ENCODE measurements at regions not wholly inside any gene's neighbourhood (a gene's known extent, or its start where the extent isn't known, plus 50 kb on each side); places are given as distances from the start of the nearest gene placed in this dataset.

DNA sequence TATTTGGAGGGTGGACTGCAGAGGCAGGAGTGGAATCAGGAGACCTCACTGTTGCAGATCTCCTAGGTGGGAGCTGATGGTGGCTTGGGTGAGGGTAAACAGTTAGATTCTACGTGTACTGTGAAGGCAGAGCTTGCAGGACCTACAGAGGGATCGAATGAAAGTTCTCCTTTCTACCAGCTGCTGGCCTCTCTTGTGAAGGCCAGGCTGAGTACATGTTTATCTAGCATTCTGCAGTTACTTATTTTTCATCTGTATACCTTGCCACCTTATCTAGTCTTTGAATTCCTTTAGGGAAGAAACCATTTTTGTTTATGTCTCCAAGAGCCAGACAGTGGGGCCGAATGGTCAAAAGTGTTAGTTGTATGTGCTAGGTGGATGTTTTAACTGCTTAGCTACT, 57.6 kb downstream of the PTTG1 start:
- H3K36me3 Mint-ChIP-seq (ENCODE audit: unreplicated experiment) = no peaks in the 10 kb centered on the region
- no peak overlapping the region for H3K4me3 Mint-ChIP-seq (ENCODE audit: unreplicated experiment)
- H3K9me3 Mint-ChIP-seq (ENCODE audit: unreplicated experiment) = peaks cover 2% of the 10 kb centered on the region
- TF ChIP-seq, protein P1, sequence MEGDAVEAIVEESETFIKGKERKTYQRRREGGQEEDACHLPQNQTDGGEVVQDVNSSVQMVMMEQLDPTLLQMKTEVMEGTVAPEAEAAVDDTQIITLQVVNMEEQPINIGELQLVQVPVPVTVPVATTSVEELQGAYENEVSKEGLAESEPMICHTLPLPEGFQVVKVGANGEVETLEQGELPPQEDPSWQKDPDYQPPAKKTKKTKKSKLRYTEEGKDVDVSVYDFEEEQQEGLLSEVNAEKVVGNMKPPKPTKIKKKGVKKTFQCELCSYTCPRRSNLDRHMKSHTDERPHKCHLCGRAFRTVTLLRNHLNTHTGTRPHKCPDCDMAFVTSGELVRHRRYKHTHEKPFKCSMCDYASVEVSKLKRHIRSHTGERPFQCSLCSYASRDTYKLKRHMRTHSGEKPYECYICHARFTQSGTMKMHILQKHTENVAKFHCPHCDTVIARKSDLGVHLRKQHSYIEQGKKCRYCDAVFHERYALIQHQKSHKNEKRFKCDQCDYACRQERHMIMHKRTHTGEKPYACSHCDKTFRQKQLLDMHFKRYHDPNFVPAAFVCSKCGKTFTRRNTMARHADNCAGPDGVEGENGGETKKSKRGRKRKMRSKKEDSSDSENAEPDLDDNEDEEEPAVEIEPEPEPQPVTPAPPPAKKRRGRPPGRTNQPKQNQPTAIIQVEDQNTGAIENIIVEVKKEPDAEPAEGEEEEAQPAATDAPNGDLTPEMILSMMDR (IDR thresholded peaks at IDR 0.05; ENCODE audit: partially characterized antibody, unreplicated experiment) = no peak
- no peak overlapping the region for H3K27ac Mint-ChIP-seq (ENCODE audit: unreplicated experiment)
- no peak for DNase-seq
- H3K4me1 Mint-ChIP-seq (ENCODE audit: low read depth, unreplicated experiment) = no peaks in the 10 kb centered on the region
- peaks cover 2% of the 10 kb centered on the region for H3K27me3 Mint-ChIP-seq (ENCODE audit: unreplicated experiment)

DNA sequence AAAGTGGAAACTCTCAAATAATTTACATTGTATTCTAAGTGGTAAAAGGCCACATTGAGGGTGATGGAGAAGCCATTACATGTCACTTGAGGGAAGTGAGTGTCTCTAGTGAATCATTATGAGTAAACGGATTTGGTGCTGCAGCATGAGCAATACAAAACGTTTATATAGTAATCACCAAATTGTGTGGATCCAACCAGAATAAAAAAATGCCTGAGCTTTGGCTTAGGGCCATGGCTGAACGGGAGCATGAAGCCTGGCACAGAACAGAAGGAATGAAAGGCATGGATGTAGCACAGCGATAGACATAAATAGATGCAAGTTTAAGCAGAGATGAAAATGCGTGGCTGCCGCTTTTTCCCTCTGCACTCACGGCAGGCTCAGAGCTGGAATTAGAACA, 58.3 kb downstream of the PTTG1 start:
- Mint-ChIP-seq H3K9me3 (ENCODE audit: unreplicated experiment) (peaks cover 2% of the 10 kb centered on the region), H3K27ac (ENCODE audit: unreplicated experiment) (no peak overlapping the region), H3K4me3 (ENCODE audit: unreplicated experiment) (no peak overlapping the region), H3K36me3 (ENCODE audit: unreplicated experiment) (no peaks in the 10 kb centered on the region), H3K4me1 (ENCODE audit: low read depth, unreplicated experiment) (no peaks in the 10 kb centered on the region), H3K27me3 (ENCODE audit: unreplicated experiment) (peaks cover 2% of the 10 kb centered on the region)
- TF ChIP-seq, protein P1 (IDR thresholded peaks at IDR 0.05; ENCODE audit: partially characterized antibody, unreplicated experiment) = no peak
- DNase-seq = no peak

GRCh38 chr5:160480652-160481051, 59.0 kb downstream of the PTTG1 start:
- Mint-ChIP-seq H3K27me3 (ENCODE audit: unreplicated experiment) (peaks cover 2% of the 10 kb centered on the region), H3K9me3 (ENCODE audit: unreplicated experiment) (peaks cover 2% of the 10 kb centered on the region), H3K4me3 (ENCODE audit: unreplicated experiment) (no peak overlapping the region), H3K36me3 (ENCODE audit: unreplicated experiment) (no peaks in the 10 kb centered on the region), H3K4me1 (ENCODE audit: low read depth, unreplicated experiment) (no peaks in the 10 kb centered on the region), H3K27ac (ENCODE audit: unreplicated experiment) (no peak overlapping the region)
- TF ChIP-seq, protein P1 (IDR thresholded peaks at IDR 0.05; ENCODE audit: partially characterized antibody, unreplicated experiment) = no peak
- no peak for DNase-seq

GRCh38 chr5:160484678-160485077, 63.0 kb downstream of the PTTG1 start:
- Mint-ChIP-seq H3K9me3 (ENCODE audit: unreplicated experiment) (no peaks in the 10 kb centered on the region), H3K27ac (ENCODE audit: unreplicated experiment) (no peak overlapping the region), H3K4me3 (ENCODE audit: unreplicated experiment) (no peak overlapping the region), H3K27me3 (ENCODE audit: unreplicated experiment) (peaks cover under 1% of the 10 kb centered on the region), H3K36me3 (ENCODE audit: unreplicated experiment) (no peaks in the 10 kb centered on the region), H3K4me1 (ENCODE audit: low read depth, unreplicated experiment) (peaks cover 2% of the 10 kb centered on the region)
- TF ChIP-seq, protein P1 (IDR thresholded peaks at IDR 0.05; ENCODE audit: partially characterized antibody, unreplicated experiment) = no peak
- DNase-seq = no peak

GRCh38 chr5:160485364-160485969, 63.8 kb downstream of the PTTG1 start:
- Mint-ChIP-seq H3K9me3 (ENCODE audit: unreplicated experiment) (no peaks in the 10 kb centered on the region), H3K27ac (ENCODE audit: unreplicated experiment) (no peak overlapping the region), H3K27me3 (ENCODE audit: unreplicated experiment) (no peaks in the 10 kb centered on the region), H3K36me3 (ENCODE audit: unreplicated experiment) (no peaks in the 10 kb centered on the region), H3K4me1 (ENCODE audit: low read depth, unreplicated experiment) (peaks cover 2% of the 10 kb centered on the region), H3K4me3 (ENCODE audit: unreplicated experiment) (no peak overlapping the region)
- no peak for DNase-seq
- TF ChIP-seq, protein P1 (IDR thresholded peaks at IDR 0.05; ENCODE audit: partially characterized antibody, unreplicated experiment) = no peak

Measured in glutamatergic neuron (in vitro differentiated cells).